CD4-positive, alpha-beta T cell (primary cell): ENCODE measurements at regions not wholly inside any gene's neighbourhood (a gene's known extent, or its start where the extent isn't known, plus 50 kb on each side); places are given as distances from the start of the nearest gene placed in this dataset.
"Not testable (repeated sequence)": the region's sequence is repeated elsewhere in the genome, so short reads cannot be mapped to it uniquely, and the experiment has no call there.

Source experiments
- ATAC-seq: fragments of 200-7000 bp; cut with Tn5 transposase; one replicate; pipeline ENCODE4 v1.10.0; 2022; ENCODE audit warnings: mild to moderate bottlenecking; ENCODE audit not compliant: poor library complexity
- CTCF ChIA-PET: fragments of 350-600 bp; sonication (Branson Sonifier 250); formaldehyde crosslinking; loops from one replicate; lab custom pipeline; 2021; ENCODE audit warnings: antibody characterized with exemption, inconsistent platforms; lab: Charles Lee
- POLR2A ChIA-PET: fragments of 350-600 bp; sonication (Branson Sonifier 250); formaldehyde crosslinking; loops from one replicate; lab custom pipeline; 2021; ENCODE audit warnings: antibody characterized with exemption, inconsistent platforms; lab: Charles Lee
- DNase-seq, 14 experiments: peaks; one replicate each; pipeline ENCODE4 v3.0.0-alpha.2; 2013 to 2020; ENCODE audit warnings: mixed read lengths in 2 of 14
- H3K27ac ChIP-seq, 2 donors: one replicate each; pipeline versions ENCODE4 v1.5.1 to v1.7.0; 2013; ENCODE audit warnings: low read length in 2 of 2, low read depth in 1 of 2, mild to moderate bottlenecking in 1 of 2
- H3K27me3 ChIP-seq, 2 experiments: 1 replicate in 1 of 2; 2 replicates in 1 of 2; pipeline versions ENCODE4 v1.6.1 to v1.7.0; 2013; ENCODE audit warnings: low read length in 2 of 2, control low read depth in 1 of 2, mild to moderate bottlenecking in 1 of 2, moderate library complexity in 1 of 2; ENCODE audit not compliant: insufficient read depth in 2 of 2, control insufficient read depth in 1 of 2
- H3K36me3 ChIP-seq: one replicate; pipeline ENCODE4 v1.6.1; 2013; ENCODE audit warnings: low read length, control low read depth; ENCODE audit not compliant: insufficient read depth
- H3K4me1 ChIP-seq: one replicate; pipeline ENCODE4 v1.6.1; 2013; ENCODE audit warnings: low read length, control low read depth; ENCODE audit not compliant: insufficient read depth
- H3K4me3 ChIP-seq: one replicate; pipeline ENCODE4 v1.5.1; 2013; ENCODE audit warnings: mild to moderate bottlenecking, low read length, moderate library complexity
- H3K9me3 ChIP-seq, 2 experiments: 1 replicate in 1 of 2; 2 replicates in 1 of 2; pipeline versions ENCODE4 v1.6.1 to v1.7.0; 2013; ENCODE audit warnings: low read length in 2 of 2, mild to moderate bottlenecking in 2 of 2, control low read depth in 1 of 2, moderate library complexity in 1 of 2; ENCODE audit not compliant: control insufficient read depth in 1 of 2, insufficient read depth in 1 of 2
- H3K27ac Mint-ChIP-seq: one replicate; pipeline ENCODE4 v1.8.0; 2020; ENCODE audit warnings: mixed read lengths
- H3K27me3 Mint-ChIP-seq: one replicate; pipeline ENCODE4 v1.8.0; 2021; ENCODE audit warnings: mixed read lengths
- H3K36me3 Mint-ChIP-seq: one replicate; pipeline ENCODE4 v1.8.0; 2021; ENCODE audit warnings: low read depth, mixed read lengths
- H3K4me1 Mint-ChIP-seq: one replicate; pipeline ENCODE4 v1.8.0; 2021; ENCODE audit warnings: low read depth, mixed read lengths
- H3K4me3 Mint-ChIP-seq: one replicate; pipeline ENCODE4 v1.8.0; 2020; ENCODE audit warnings: mild to moderate bottlenecking, mixed read lengths
- H3K9me3 Mint-ChIP-seq: one replicate; pipeline ENCODE4 v1.8.0; 2020; ENCODE audit warnings: mixed read lengths
- intact Hi-C, 2 experiments: fragments of 100-400 bp; cut with DNase I in 1 of 2; cut with micrococcal nuclease in 1 of 2; formaldehyde crosslinking; loops; one replicate each; pipeline versions ENCODE4 v1.15.1 to v1.9.0; 2023 to 2025; cut with DNase I, micrococcal nuclease
- TF ChIP-seq, protein P1 (sequence below): fragments of 200-600 bp; IDR thresholded peaks from one replicate; pipeline ENCODE4 v1.8.0; 2022; ENCODE audit warnings: antibody characterized with exemption, mild to moderate bottlenecking

DNA sequence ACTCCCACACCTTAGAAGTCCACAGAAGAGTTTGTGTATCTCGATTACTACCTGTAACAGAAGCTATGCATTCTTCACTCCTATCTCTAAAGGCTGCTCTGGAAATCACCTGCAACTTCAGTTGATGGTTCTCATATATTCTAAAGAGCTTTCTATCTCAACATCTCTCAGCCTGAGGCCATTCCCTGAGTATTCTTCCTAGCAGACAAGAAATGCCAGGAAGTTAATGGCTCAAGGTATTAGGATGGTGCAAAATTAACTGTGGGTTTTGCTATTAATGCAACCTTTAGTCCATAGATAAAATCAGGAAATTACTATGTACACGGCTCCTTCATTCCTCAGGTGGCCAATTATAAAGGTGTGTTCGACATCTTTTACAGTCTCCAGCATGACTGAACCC is 290.1 kb downstream of the ZNF716 start:
- H3K4me3 Mint-ChIP-seq, intact Hi-C loops, H3K4me1 Mint-ChIP-seq, H3K27ac Mint-ChIP-seq, H3K36me3 Mint-ChIP-seq, H3K36me3 ChIP-seq, H3K9me3 ChIP-seq, H3K27me3 Mint-ChIP-seq, CTCF ChIA-PET, POLR2A ChIA-PET, ATAC-seq, H3K27ac ChIP-seq, H3K27me3 ChIP-seq, DNase-seq, H3K4me3 ChIP-seq, H3K4me1 ChIP-seq: not testable (repeated sequence)
- H3K9me3 Mint-ChIP-seq: peaks cover 11% of the 10 kb centered on the region

DNA sequence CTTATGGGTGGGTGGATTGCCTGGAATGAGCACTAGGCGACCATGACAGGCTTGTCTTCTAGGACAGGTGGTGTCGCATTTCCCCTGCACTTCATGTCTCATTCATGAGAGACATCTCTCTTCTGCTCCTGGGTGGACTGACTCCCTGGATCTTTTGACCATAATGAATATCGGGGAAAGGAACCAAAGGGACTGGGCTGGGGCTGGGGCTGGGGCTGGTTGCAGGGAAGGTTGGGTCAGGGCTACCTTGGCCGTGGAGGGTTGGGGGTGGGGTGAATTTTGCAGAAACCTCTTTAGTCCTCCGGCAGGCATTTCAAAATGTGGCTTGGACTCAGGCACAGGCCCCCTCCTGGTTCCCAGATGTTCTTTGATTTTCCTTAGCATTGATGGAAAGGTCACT is 319.2 kb downstream of the ZNF716 start:
- Histone ChIP-seq H3K4me1 (no peaks in the 10 kb centered on the region), H3K9me3 (peaks cover 0 to 46% of the 10 kb centered on the region in 2 experiments), H3K36me3 (no peaks in the 10 kb centered on the region), H3K27me3 (no peaks in the 10 kb centered on the region), H3K27ac (no peak overlapping the region), H3K4me3 (no peak overlapping the region)
- H3K4me1 Mint-ChIP-seq: no peaks in the 10 kb centered on the region
- no peaks in the 10 kb centered on the region for H3K36me3 Mint-ChIP-seq
- intact Hi-C loops: no loop called here
- TF ChIP-seq, protein P1, sequence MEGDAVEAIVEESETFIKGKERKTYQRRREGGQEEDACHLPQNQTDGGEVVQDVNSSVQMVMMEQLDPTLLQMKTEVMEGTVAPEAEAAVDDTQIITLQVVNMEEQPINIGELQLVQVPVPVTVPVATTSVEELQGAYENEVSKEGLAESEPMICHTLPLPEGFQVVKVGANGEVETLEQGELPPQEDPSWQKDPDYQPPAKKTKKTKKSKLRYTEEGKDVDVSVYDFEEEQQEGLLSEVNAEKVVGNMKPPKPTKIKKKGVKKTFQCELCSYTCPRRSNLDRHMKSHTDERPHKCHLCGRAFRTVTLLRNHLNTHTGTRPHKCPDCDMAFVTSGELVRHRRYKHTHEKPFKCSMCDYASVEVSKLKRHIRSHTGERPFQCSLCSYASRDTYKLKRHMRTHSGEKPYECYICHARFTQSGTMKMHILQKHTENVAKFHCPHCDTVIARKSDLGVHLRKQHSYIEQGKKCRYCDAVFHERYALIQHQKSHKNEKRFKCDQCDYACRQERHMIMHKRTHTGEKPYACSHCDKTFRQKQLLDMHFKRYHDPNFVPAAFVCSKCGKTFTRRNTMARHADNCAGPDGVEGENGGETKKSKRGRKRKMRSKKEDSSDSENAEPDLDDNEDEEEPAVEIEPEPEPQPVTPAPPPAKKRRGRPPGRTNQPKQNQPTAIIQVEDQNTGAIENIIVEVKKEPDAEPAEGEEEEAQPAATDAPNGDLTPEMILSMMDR: no peak
- H3K27ac Mint-ChIP-seq: no peak overlapping the region
- H3K27me3 Mint-ChIP-seq: no peaks in the 10 kb centered on the region
- DNase-seq (no peak), ATAC-seq (no peak)
- H3K9me3 Mint-ChIP-seq: peaks cover 7% of the 10 kb centered on the region
- POLR2A ChIA-PET: no interaction called here
- no peak overlapping the region for H3K4me3 Mint-ChIP-seq
- CTCF ChIA-PET: no interaction called here

- H3K4me1 ChIP-seq: no peaks in the 10 kb centered on the region
- no peak overlapping the region for H3K4me3 Mint-ChIP-seq
- no peaks in the 10 kb centered on the region for H3K36me3 ChIP-seq
- no peak overlapping the region for H3K27ac Mint-ChIP-seq
- no peaks in the 10 kb centered on the region for H3K4me1 Mint-ChIP-seq
- H3K4me3 ChIP-seq: no peak overlapping the region
- TF ChIP-seq, protein P1: no peak
- no peaks in the 10 kb centered on the region for H3K27me3 ChIP-seq
- POLR2A ChIA-PET: no interaction called here
- no peaks in the 10 kb centered on the region for H3K36me3 Mint-ChIP-seq
- intact Hi-C loops: no loop called here
- no peaks in the 10 kb centered on the region for H3K27me3 Mint-ChIP-seq
- no peak overlapping the region for H3K27ac ChIP-seq
- peaks cover 7% of the 10 kb centered on the region for H3K9me3 Mint-ChIP-seq
- CTCF ChIA-PET: no interaction called here
- ATAC-seq (no peak), DNase-seq (no peak)
- peaks cover 0 to 51% of the 10 kb centered on the region in 2 experiments for H3K9me3 ChIP-seq
Observed at GRCh38 chr7:57769958-57770357, 320.0 kb downstream of the ZNF716 start.

- Histone ChIP-seq H3K27me3 (no peaks in the 10 kb centered on the region), H3K27ac (no peak overlapping the region), H3K4me3 (no peak overlapping the region), H3K36me3 (no peaks in the 10 kb centered on the region), H3K4me1 (no peaks in the 10 kb centered on the region), H3K9me3 (peaks cover 0 to 74% of the 10 kb centered on the region in 2 experiments)
- DNase-seq (no peak), ATAC-seq (no peak)
- no peak overlapping the region for H3K27ac Mint-ChIP-seq
- CTCF ChIA-PET: no interaction called here
- no peak overlapping the region for H3K4me3 Mint-ChIP-seq
- intact Hi-C loops: no loop called here
- POLR2A ChIA-PET: no interaction called here
- no peaks in the 10 kb centered on the region for H3K27me3 Mint-ChIP-seq
- H3K4me1 Mint-ChIP-seq: no peaks in the 10 kb centered on the region
- H3K36me3 Mint-ChIP-seq: no peaks in the 10 kb centered on the region
- H3K9me3 Mint-ChIP-seq: peaks cover 7% of the 10 kb centered on the region
- TF ChIP-seq, protein P1: no peak
Observed at GRCh38 chr7:57772126-57772924, 322.3 kb downstream of the ZNF716 start.
